ENCODE measurements at regions not wholly inside any gene's neighbourhood (a gene's known extent, or its start where the extent isn't known, plus 50 kb on each side); places are given as distances from the start of the nearest gene placed in this dataset.
A peak's percentile ranks its signal among the peaks of the same experiment; 100 is the strongest.

GRCh38 chr9:81002906-81003305 lies 686.4 kb downstream of the TLE1 start:
- H2BK120ac ChIP-seq (ENCODE audit: low read depth, low read length): no peak overlapping the region
- no peak overlapping the region for H2BK15ac ChIP-seq (ENCODE audit: low read depth, poor library complexity, severe bottlenecking)
- no peak overlapping the region for H2BK5ac ChIP-seq (ENCODE audit: low read depth, low read length, poor library complexity, severe bottlenecking)
- H3K23ac ChIP-seq (ENCODE audit: low read length in 2 of 2): no peak overlapping the region
- no peaks in the 10 kb centered on the region for H3K36me3 ChIP-seq (ENCODE audit: control insufficient read depth in 1 of 2, insufficient read depth in 2 of 2, low read depth in 1 of 2, low read length in 2 of 2)
- no peak overlapping the region for H3K18ac ChIP-seq (ENCODE audit: low read depth in 1 of 2, low read length in 2 of 2)
- no peaks in the 10 kb centered on the region for H3K27me3 ChIP-seq (ENCODE audit: control insufficient read depth in 1 of 2, insufficient read depth in 1 of 2, low read length in 2 of 2)
- no peak overlapping the region for H2AFZ ChIP-seq (ENCODE audit: low read depth, low read length)
- no peak overlapping the region for H2AK5ac ChIP-seq (ENCODE audit: low read length, severe bottlenecking)
- H3K9me3 ChIP-seq (ENCODE audit: control insufficient read depth, low read length): peaks cover 8% of the 10 kb centered on the region
- DNase-seq: no peak
- H2BK12ac ChIP-seq (ENCODE audit: low read length in 2 of 2): no peak overlapping the region
- H3K4me3 ChIP-seq (ENCODE audit: insufficient read depth in 1 of 2, low read depth in 1 of 2, low read length in 2 of 2): no peak overlapping the region
- no peak overlapping the region for H3K27ac ChIP-seq (ENCODE audit: low read length, poor library complexity, severe bottlenecking)
- H4K91ac ChIP-seq (ENCODE audit: low read length): no peak overlapping the region
- no peak overlapping the region for H3K9ac ChIP-seq (ENCODE audit: low read length)
- H3K4me2 ChIP-seq (ENCODE audit: low read length, poor library complexity, severe bottlenecking): no peak overlapping the region
- no peaks in the 10 kb centered on the region for H3K79me1 ChIP-seq (replicated peaks; ENCODE audit: low read length, poor library complexity, severe bottlenecking)
- H3K14ac ChIP-seq (ENCODE audit: low read length in 2 of 2): no peak overlapping the region
- H4K8ac ChIP-seq (ENCODE audit: low read length): no peak overlapping the region
- H3K4me1 ChIP-seq (ENCODE audit: control insufficient read depth, insufficient read depth, low read depth, low read length): peaks cover 1% of the 10 kb centered on the region
- H3K4ac ChIP-seq (ENCODE audit: low read depth in 1 of 2, low read length in 2 of 2): no peak overlapping the region

GRCh38 chr9:81002242-81002641 lies 687.1 kb downstream of the TLE1 start:
- Histone ChIP-seq H3K4me3 (ENCODE audit: insufficient read depth in 1 of 2, low read depth in 1 of 2, low read length in 2 of 2) (no peak overlapping the region), H3K27ac (ENCODE audit: low read length, poor library complexity, severe bottlenecking) (no peak overlapping the region), H3K18ac (ENCODE audit: low read depth in 1 of 2, low read length in 2 of 2) (no peak overlapping the region), H3K9ac (ENCODE audit: low read length) (no peak overlapping the region), H2BK12ac (ENCODE audit: low read length in 2 of 2) (no peak overlapping the region), H3K79me1 (replicated peaks; ENCODE audit: low read length, poor library complexity, severe bottlenecking) (no peaks in the 10 kb centered on the region), H2BK5ac (ENCODE audit: low read depth, low read length, poor library complexity, severe bottlenecking) (no peak overlapping the region), H2BK15ac (ENCODE audit: low read depth, poor library complexity, severe bottlenecking) (no peak overlapping the region), H3K4ac (ENCODE audit: low read depth in 1 of 2, low read length in 2 of 2) (no peak overlapping the region), H3K36me3 (ENCODE audit: control insufficient read depth in 1 of 2, insufficient read depth in 2 of 2, low read depth in 1 of 2, low read length in 2 of 2) (no peaks in the 10 kb centered on the region), H3K4me2 (ENCODE audit: low read length, poor library complexity, severe bottlenecking) (no peak overlapping the region), H3K4me1 (ENCODE audit: control insufficient read depth, insufficient read depth, low read depth, low read length) (peaks cover 1% of the 10 kb centered on the region), H2AFZ (ENCODE audit: low read depth, low read length) (no peak overlapping the region), H4K91ac (ENCODE audit: low read length) (no peak overlapping the region), H3K9me3 (ENCODE audit: control insufficient read depth, low read length) (peaks cover 5% of the 10 kb centered on the region), H4K8ac (ENCODE audit: low read length) (no peak overlapping the region), H3K14ac (ENCODE audit: low read length in 2 of 2) (no peak overlapping the region), H2AK5ac (ENCODE audit: low read length, severe bottlenecking) (no peak overlapping the region), H3K23ac (ENCODE audit: low read length in 2 of 2) (no peak overlapping the region), H3K27me3 (ENCODE audit: control insufficient read depth in 1 of 2, insufficient read depth in 1 of 2, low read length in 2 of 2) (no peaks in the 10 kb centered on the region), H2BK120ac (ENCODE audit: low read depth, low read length) (no peak overlapping the region)
- DNase-seq: no peak
- whole genome bisulfite sequencing: 59% methylated on average over 2 of the region's 3 CpGs

- WGBS: 70% methylated on average over 3 of the region's 4 CpGs
- Histone ChIP-seq H3K23ac (ENCODE audit: low read length in 2 of 2) (no peak overlapping the region), H2BK15ac (ENCODE audit: low read depth, poor library complexity, severe bottlenecking) (no peak overlapping the region), H3K36me3 (ENCODE audit: control insufficient read depth in 1 of 2, insufficient read depth in 2 of 2, low read depth in 1 of 2, low read length in 2 of 2) (no peaks in the 10 kb centered on the region), H3K27ac (ENCODE audit: low read length, poor library complexity, severe bottlenecking) (no peak overlapping the region), H3K27me3 (ENCODE audit: control insufficient read depth in 1 of 2, insufficient read depth in 1 of 2, low read length in 2 of 2) (no peaks in the 10 kb centered on the region), H3K4ac (ENCODE audit: low read depth in 1 of 2, low read length in 2 of 2) (no peak overlapping the region), H3K9me3 (ENCODE audit: control insufficient read depth, low read length) (no peaks in the 10 kb centered on the region), H3K9ac (ENCODE audit: low read length) (no peak overlapping the region), H3K4me1 (ENCODE audit: control insufficient read depth, insufficient read depth, low read depth, low read length) (no peaks in the 10 kb centered on the region), H4K8ac (ENCODE audit: low read length) (no peak overlapping the region), H2BK120ac (ENCODE audit: low read depth, low read length) (no peak overlapping the region), H3K4me3 (ENCODE audit: insufficient read depth in 1 of 2, low read depth in 1 of 2, low read length in 2 of 2) (no peak overlapping the region), H3K4me2 (ENCODE audit: low read length, poor library complexity, severe bottlenecking) (no peak overlapping the region), H2BK5ac (ENCODE audit: low read depth, low read length, poor library complexity, severe bottlenecking) (no peak overlapping the region), H3K79me1 (replicated peaks; ENCODE audit: low read length, poor library complexity, severe bottlenecking) (no peaks in the 10 kb centered on the region), H2AFZ (ENCODE audit: low read depth, low read length) (no peak overlapping the region), H4K91ac (ENCODE audit: low read length) (no peak overlapping the region), H3K18ac (ENCODE audit: low read depth in 1 of 2, low read length in 2 of 2) (no peak overlapping the region), H2BK12ac (ENCODE audit: low read length in 2 of 2) (no peak overlapping the region), H2AK5ac (ENCODE audit: low read length, severe bottlenecking) (no peak overlapping the region), H3K14ac (ENCODE audit: low read length in 2 of 2) (no peak overlapping the region)
- peak; percentile 34 for DNase-seq
Observed at GRCh38 chr9:80995759-80996158, 693.6 kb downstream of the TLE1 start.

GRCh38 chr9:80994892-80995291 lies 694.5 kb downstream of the TLE1 start:
- Histone ChIP-seq H3K14ac (ENCODE audit: low read length in 2 of 2) (no peak overlapping the region), H3K4ac (ENCODE audit: low read depth in 1 of 2, low read length in 2 of 2) (no peak overlapping the region), H2BK5ac (ENCODE audit: low read depth, low read length, poor library complexity, severe bottlenecking) (no peak overlapping the region), H3K18ac (ENCODE audit: low read depth in 1 of 2, low read length in 2 of 2) (no peak overlapping the region), H3K4me3 (ENCODE audit: insufficient read depth in 1 of 2, low read depth in 1 of 2, low read length in 2 of 2) (no peak overlapping the region), H3K79me1 (replicated peaks; ENCODE audit: low read length, poor library complexity, severe bottlenecking) (no peaks in the 10 kb centered on the region), H2AK5ac (ENCODE audit: low read length, severe bottlenecking) (no peak overlapping the region), H3K9me3 (ENCODE audit: control insufficient read depth, low read length) (no peaks in the 10 kb centered on the region), H3K27ac (ENCODE audit: low read length, poor library complexity, severe bottlenecking) (no peak overlapping the region), H4K91ac (ENCODE audit: low read length) (no peak overlapping the region), H3K27me3 (ENCODE audit: control insufficient read depth in 1 of 2, insufficient read depth in 1 of 2, low read length in 2 of 2) (no peaks in the 10 kb centered on the region), H3K36me3 (ENCODE audit: control insufficient read depth in 1 of 2, insufficient read depth in 2 of 2, low read depth in 1 of 2, low read length in 2 of 2) (no peaks in the 10 kb centered on the region), H3K9ac (ENCODE audit: low read length) (no peak overlapping the region), H2AFZ (ENCODE audit: low read depth, low read length) (no peak overlapping the region), H2BK15ac (ENCODE audit: low read depth, poor library complexity, severe bottlenecking) (no peak overlapping the region), H4K8ac (ENCODE audit: low read length) (no peak overlapping the region), H2BK120ac (ENCODE audit: low read depth, low read length) (no peak overlapping the region), H2BK12ac (ENCODE audit: low read length in 2 of 2) (no peak overlapping the region), H3K4me1 (ENCODE audit: control insufficient read depth, insufficient read depth, low read depth, low read length) (no peaks in the 10 kb centered on the region), H3K4me2 (ENCODE audit: low read length, poor library complexity, severe bottlenecking) (no peak overlapping the region), H3K23ac (ENCODE audit: low read length in 2 of 2) (no peak overlapping the region)
- DNase-seq: peak; percentile 29
- no CpG with 5 or more reads among the region's 4 CpGs for WGBS

Measured in mesenchymal stem cell (in vitro differentiated cells and primary cell).